D721Med (cell line): ENCODE measurements at regions not wholly inside any gene's neighbourhood (a gene's known extent, or its start where the extent isn't known, plus 50 kb on each side); places are given as distances from the start of the nearest gene placed in this dataset.

Source experiments
- DNase-seq: peaks from one replicate; pipeline ENCODE4 v3.0.0; 2011; ENCODE audit warnings: low spot score; ENCODE audit not compliant: insufficient read length
- FAIRE-seq: peaks from 2 replicates; lab custom pipeline; 2011; peaks lifted over from hg19 to GRCh38; lab: Jason Lieb, UNC
- TF ChIP-seq, protein P1 (sequence below): IDR thresholded peaks from 2 replicates; pipeline ENCODE4 v1.5.1; 2012; ENCODE audit warnings: mild to moderate bottlenecking, control low read depth; ENCODE audit not compliant: insufficient read depth; ENCODE audit errors: missing control alignments

DNA sequence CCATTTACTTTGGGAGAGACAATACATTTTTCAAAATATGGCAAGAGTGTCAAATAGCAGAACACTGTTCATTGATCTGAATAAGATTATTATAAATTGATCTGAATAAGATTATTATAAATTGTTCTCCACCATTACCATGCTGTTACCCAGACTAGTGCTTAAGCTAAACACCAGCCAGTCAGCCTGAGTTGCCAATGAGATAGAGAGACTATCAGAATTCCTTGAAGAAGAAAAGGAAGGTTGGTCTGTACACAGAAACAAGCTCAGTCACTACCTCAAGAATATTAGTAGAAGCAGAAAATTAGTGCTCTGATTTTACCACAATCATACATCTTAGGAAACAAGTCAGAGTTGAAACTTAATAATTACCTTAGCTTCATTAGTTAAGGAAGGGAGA is 469.8 kb downstream of the FOXG1 start:
- FAIRE-seq (no peak), DNase-seq (no peak)
- TF ChIP-seq, protein P1, sequence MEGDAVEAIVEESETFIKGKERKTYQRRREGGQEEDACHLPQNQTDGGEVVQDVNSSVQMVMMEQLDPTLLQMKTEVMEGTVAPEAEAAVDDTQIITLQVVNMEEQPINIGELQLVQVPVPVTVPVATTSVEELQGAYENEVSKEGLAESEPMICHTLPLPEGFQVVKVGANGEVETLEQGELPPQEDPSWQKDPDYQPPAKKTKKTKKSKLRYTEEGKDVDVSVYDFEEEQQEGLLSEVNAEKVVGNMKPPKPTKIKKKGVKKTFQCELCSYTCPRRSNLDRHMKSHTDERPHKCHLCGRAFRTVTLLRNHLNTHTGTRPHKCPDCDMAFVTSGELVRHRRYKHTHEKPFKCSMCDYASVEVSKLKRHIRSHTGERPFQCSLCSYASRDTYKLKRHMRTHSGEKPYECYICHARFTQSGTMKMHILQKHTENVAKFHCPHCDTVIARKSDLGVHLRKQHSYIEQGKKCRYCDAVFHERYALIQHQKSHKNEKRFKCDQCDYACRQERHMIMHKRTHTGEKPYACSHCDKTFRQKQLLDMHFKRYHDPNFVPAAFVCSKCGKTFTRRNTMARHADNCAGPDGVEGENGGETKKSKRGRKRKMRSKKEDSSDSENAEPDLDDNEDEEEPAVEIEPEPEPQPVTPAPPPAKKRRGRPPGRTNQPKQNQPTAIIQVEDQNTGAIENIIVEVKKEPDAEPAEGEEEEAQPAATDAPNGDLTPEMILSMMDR: no peak

GRCh38 chr14:29236848-29237247 is 470.3 kb downstream of the FOXG1 start:
- DNase-seq (no peak), FAIRE-seq (no peak)
- TF ChIP-seq, protein P1: no peak

DNA sequence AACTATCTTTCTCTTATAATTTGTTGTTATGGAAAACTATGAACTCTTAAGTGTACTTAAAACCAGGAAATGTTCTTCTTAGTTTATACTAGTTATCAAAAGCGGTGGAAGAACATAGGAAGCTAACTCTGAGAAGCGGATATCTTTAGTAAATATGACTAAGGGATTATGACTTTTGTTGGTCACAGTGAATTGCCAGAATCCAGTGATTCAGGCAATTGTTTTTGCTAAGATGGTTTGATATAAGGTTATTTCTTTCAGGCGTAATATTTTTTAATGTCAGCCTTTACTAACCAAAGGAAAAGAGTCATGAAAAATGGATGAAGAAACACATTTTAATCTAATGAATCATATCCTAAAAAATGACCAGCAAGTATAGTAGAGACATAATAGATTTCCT is 473.5 kb downstream of the FOXG1 start:
- no peak for FAIRE-seq
- no peak for DNase-seq

GRCh38 chr14:29242755-29243754 is 476.5 kb downstream of the FOXG1 start:
- TF ChIP-seq, protein P1: no peak
- DNase-seq (no peak), FAIRE-seq (no peak)

More for the DNA sequence above, 473.5 kb downstream of the FOXG1 start:
- TF ChIP-seq, protein P1: no peak

DNA sequence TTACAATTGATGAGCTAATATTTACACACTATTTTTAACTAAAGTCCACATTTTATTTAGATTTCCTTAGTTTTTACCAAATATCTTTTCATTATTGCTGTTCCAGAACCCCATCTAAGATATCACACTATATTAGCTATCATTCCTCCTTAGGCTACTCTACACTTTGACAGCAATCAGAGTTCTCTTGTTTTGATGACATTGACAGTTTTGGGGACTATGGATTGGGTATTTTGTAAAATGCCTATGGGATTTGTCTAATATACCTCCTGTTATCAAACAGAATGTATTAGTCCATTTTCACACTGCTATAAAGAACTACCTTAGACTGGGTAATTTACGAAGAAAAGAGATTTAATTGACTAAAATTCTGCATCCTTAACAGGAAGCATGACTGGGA is 489.1 kb downstream of the FOXG1 start:
- no peak for FAIRE-seq

GRCh38 chr14:29262979-29263378 is 496.4 kb downstream of the FOXG1 start:
- FAIRE-seq (no peak), DNase-seq (no peak)

More for the DNA sequence above, 489.1 kb downstream of the FOXG1 start:
- no peak for DNase-seq
- TF ChIP-seq, protein P1: no peak

More at GRCh38 chr14:29262979-29263378, 496.4 kb downstream of the FOXG1 start:
- TF ChIP-seq, protein P1: no peak
